Natural killer cell (primary cell): ENCODE measurements at regions not wholly inside any gene's neighbourhood (a gene's known extent, or its start where the extent isn't known, plus 50 kb on each side); places are given as distances from the start of the nearest gene placed in this dataset.

Experiments used
- ATAC-seq, 3 donors: fragments of 150-1000 bp in 2 of 3; fragments of 200-7000 bp in 1 of 3; cut with Tn5 transposase; 1 replicate in 1 of 3; 2 replicates in 2 of 3; pipeline ENCODE4 v1.10.0; 2021; ENCODE audit warnings: mild to moderate bottlenecking in 2 of 3, moderate library complexity in 2 of 3
- DNase-seq, 2 donors: peaks; one replicate each; pipeline versions ENCODE4 v3.0.0 to v3.0.0-alpha.2; 2013 to 2021; ENCODE audit warnings: mixed read lengths in 1 of 2
- H3K27ac ChIP-seq: one replicate; pipeline ENCODE4 v1.5.1; 2013; ENCODE audit warnings: mild to moderate bottlenecking, low read length
- H3K27me3 ChIP-seq: one replicate; pipeline ENCODE4 v1.6.1; 2013; ENCODE audit warnings: low read length; ENCODE audit not compliant: control insufficient read depth, insufficient read depth
- H3K36me3 ChIP-seq: one replicate; pipeline ENCODE4 v1.6.1; 2013; ENCODE audit warnings: low read length; ENCODE audit not compliant: control insufficient read depth, insufficient read depth
- H3K4me1 ChIP-seq: one replicate; pipeline ENCODE4 v1.6.1; 2013; ENCODE audit warnings: low read length; ENCODE audit not compliant: control insufficient read depth, insufficient read depth
- H3K4me3 ChIP-seq: one replicate; pipeline ENCODE4 v1.5.1; 2013; ENCODE audit warnings: low read length
- H3K9me3 ChIP-seq: one replicate; pipeline ENCODE4 v1.6.1; 2013; ENCODE audit warnings: low read length; ENCODE audit not compliant: control insufficient read depth, insufficient read depth
- H3K27ac Mint-ChIP-seq, 2 donors: one replicate each; pipeline ENCODE4 v1.8.0; 2022; ENCODE audit warnings: mild to moderate bottlenecking in 2 of 2, mixed read lengths in 2 of 2, moderate library complexity in 1 of 2
- H3K27me3 Mint-ChIP-seq, 2 donors: one replicate each; pipeline ENCODE4 v1.8.0; 2022; ENCODE audit warnings: low read depth in 2 of 2, mixed read lengths in 2 of 2
- H3K36me3 Mint-ChIP-seq: one replicate; pipeline ENCODE4 v1.8.0; 2022; ENCODE audit warnings: mixed read lengths
- H3K4me1 Mint-ChIP-seq, 2 donors: one replicate each; pipeline ENCODE4 v1.8.0; 2022; ENCODE audit warnings: mixed read lengths in 2 of 2
- H3K4me3 Mint-ChIP-seq: one replicate; pipeline ENCODE4 v1.8.0; 2022; ENCODE audit warnings: mild to moderate bottlenecking, moderate library complexity, mixed read lengths
- H3K9me3 Mint-ChIP-seq, 2 donors: one replicate each; pipeline ENCODE4 v1.8.0; 2022; ENCODE audit warnings: mixed read lengths in 2 of 2
- WGBS: methylation state at CpG from one replicate; pipeline ENCODE4 v1.1.7; 2013; ENCODE audit warnings: missing lambda C conversion rate; ENCODE audit not compliant: insufficient coverage; 5-methylcytosine and 5-hydroxymethylcytosine counted together
- intact Hi-C: fragments of 100-400 bp; cut with micrococcal nuclease; formaldehyde crosslinking; loops from one replicate; pipeline ENCODE4 v1.14.2; 2022
- TF ChIP-seq, protein P1 (sequence below): fragments of 200-600 bp; IDR thresholded peaks from one replicate; pipeline ENCODE4 v1.8.0; 2022; ENCODE audit warnings: antibody characterized with exemption

DNA sequence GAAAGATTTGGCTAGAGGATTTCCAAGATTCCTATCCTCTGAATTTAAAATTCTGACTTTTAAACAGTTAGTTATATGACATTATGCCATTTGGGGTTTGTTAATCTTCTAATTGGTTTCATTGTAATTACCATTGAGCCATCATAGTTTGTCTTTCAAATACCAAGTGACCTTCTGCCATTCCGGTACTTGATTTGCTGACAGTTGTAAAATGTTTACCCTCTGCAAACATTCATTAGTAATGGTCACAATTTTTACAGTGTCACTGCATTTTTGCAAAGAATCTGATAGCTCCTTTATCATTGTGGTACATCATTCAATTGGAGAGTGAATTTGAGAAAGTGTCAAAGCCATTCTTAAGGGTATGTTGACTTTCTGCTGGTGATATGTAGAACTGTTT lies 645.0 kb upstream of the TBL1XR1 start:
- no peak overlapping the region for H3K4me3 Mint-ChIP-seq
- H3K27ac ChIP-seq = no peak overlapping the region

DNA sequence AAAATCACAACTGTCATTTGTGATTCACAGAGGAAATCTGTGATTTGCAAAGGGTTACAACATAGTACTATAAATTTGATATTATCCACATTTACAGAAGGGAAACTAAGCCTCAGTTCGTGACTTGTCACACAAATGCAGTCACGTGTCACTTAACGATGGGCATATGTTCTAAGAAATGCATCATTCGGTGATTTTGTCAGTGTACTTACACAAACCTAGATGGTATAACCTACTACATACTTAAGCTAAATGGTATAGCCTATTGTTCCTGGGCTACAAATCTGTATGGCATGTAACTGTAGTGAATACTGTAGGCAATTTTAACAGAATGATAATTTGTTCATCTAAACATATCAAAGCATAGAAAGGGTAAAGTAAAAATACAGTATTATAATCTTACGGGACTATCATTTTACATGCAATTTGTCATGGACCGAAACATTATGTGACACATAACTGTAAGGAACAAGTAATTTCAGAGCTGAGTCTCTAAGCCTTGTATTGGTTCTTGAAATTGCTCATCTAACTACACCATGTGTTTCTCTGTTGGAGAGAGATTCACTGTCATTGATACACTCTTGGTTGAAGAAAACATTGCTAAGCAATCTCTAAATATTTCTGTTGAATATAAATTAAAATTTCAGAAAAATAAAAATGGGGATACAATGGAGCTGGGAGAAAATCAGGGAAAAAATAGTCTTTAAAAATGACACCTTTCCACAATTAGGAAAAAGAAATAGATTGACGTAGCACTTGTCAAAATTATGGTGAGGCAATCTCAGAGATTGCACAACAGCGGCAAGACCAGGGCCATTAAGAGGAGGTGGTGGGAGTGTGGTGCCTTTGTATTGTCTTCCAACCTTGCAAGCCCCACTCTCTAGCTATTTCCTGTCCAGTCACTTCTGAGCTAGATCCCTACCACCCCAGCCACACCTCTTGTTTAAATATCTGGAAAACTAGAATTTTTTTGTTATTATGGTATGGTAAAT lies 645.8 kb upstream of the TBL1XR1 start:
- TF ChIP-seq, protein P1, sequence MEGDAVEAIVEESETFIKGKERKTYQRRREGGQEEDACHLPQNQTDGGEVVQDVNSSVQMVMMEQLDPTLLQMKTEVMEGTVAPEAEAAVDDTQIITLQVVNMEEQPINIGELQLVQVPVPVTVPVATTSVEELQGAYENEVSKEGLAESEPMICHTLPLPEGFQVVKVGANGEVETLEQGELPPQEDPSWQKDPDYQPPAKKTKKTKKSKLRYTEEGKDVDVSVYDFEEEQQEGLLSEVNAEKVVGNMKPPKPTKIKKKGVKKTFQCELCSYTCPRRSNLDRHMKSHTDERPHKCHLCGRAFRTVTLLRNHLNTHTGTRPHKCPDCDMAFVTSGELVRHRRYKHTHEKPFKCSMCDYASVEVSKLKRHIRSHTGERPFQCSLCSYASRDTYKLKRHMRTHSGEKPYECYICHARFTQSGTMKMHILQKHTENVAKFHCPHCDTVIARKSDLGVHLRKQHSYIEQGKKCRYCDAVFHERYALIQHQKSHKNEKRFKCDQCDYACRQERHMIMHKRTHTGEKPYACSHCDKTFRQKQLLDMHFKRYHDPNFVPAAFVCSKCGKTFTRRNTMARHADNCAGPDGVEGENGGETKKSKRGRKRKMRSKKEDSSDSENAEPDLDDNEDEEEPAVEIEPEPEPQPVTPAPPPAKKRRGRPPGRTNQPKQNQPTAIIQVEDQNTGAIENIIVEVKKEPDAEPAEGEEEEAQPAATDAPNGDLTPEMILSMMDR = no peak
- peaks cover 0 to 7% of the 10 kb centered on the region in 2 donors for H3K27me3 Mint-ChIP-seq
- H3K9me3 Mint-ChIP-seq = peaks cover 0 to 3% of the 10 kb centered on the region in 2 donors
- DNase-seq (no peak), ATAC-seq (no peak)
- H3K4me1 Mint-ChIP-seq = no peaks in the 10 kb centered on the region
- H3K27ac Mint-ChIP-seq = no peak overlapping the region
- no peak overlapping the region for H3K27ac ChIP-seq
- no peak overlapping the region for H3K4me3 ChIP-seq
- H3K4me3 Mint-ChIP-seq = no peak overlapping the region
- 64% methylated on average over 4 of the region's 8 CpGs for WGBS
- H3K4me1 ChIP-seq = no peaks in the 10 kb centered on the region
- H3K9me3 ChIP-seq = no peaks in the 10 kb centered on the region
- intact Hi-C loops = no loop called here
- no peaks in the 10 kb centered on the region for H3K36me3 ChIP-seq
- no peaks in the 10 kb centered on the region for H3K27me3 ChIP-seq
- H3K36me3 Mint-ChIP-seq = no peaks in the 10 kb centered on the region

More for the DNA sequence above, 645.0 kb upstream of the TBL1XR1 start:
- Histone ChIP-seq H3K4me3 (no peak overlapping the region), H3K4me1 (no peaks in the 10 kb centered on the region), H3K27me3 (no peaks in the 10 kb centered on the region), H3K36me3 (no peaks in the 10 kb centered on the region), H3K9me3 (no peaks in the 10 kb centered on the region)
- no peaks in the 10 kb centered on the region for H3K36me3 Mint-ChIP-seq
- DNase-seq (no peak), ATAC-seq (no peak)
- H3K27ac Mint-ChIP-seq = no peak overlapping the region
- no peaks in the 10 kb centered on the region for H3K4me1 Mint-ChIP-seq
- WGBS = 100% methylated on average over 1 of the region's 1 CpG
- H3K27me3 Mint-ChIP-seq = peaks cover 0 to 10% of the 10 kb centered on the region in 2 donors
- TF ChIP-seq, protein P1 = no peak
- peaks cover 0 to 3% of the 10 kb centered on the region in 2 donors for H3K9me3 Mint-ChIP-seq
- intact Hi-C loops = no loop called here

DNA sequence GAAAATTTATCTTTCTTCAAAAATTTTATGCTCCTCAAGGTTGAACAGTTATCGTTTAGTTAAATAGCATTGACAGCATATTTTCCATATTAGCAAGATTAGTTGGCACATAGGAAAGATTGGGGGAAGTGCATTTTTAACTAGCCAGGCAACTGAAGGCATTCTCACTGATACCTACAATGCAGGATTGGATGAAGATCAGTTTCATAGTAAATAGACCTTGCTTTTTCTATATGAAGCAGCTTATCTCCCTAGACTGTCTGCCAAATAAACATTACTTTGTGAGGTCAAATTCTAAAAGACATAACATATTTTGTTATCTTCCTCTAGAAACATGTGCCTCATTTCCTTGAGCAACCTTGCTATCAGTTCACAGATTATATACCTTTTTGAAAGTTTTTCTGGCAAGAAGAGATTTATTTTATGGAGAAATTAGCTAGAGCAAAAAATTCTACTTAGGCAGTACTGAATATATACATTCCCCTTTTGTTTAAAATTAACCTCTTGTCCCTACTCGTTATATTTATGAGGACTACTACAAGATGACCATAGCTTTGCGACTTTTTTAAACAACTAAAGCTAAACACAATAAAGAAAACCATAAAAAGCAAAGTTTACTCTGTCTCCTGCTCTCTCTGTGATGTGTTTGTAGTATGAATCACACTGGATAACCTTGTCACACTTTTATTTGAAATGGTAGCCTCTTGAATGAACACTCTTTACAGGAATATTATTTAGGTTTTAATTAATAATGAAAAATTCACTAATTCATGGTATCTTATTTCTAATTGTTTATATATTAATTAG lies 654.9 kb upstream of the TBL1XR1 start:
- H3K9me3 ChIP-seq = no peaks in the 10 kb centered on the region
- intact Hi-C loops = no loop called here
- no peak overlapping the region for H3K4me3 ChIP-seq
- no peak overlapping the region for H3K27ac ChIP-seq
- H3K27me3 Mint-ChIP-seq = peaks cover 0 to 3% of the 10 kb centered on the region in 2 donors
- peaks cover 0 to under 1% of the 10 kb centered on the region in 2 donors for H3K9me3 Mint-ChIP-seq
- no peak for DNase-seq
- H3K27me3 ChIP-seq = no peaks in the 10 kb centered on the region
- no peaks in the 10 kb centered on the region for H3K36me3 ChIP-seq
- no peak for ATAC-seq
- TF ChIP-seq, protein P1 = no peak
- H3K36me3 Mint-ChIP-seq = no peaks in the 10 kb centered on the region
- H3K27ac Mint-ChIP-seq = no peak overlapping the region
- H3K4me1 Mint-ChIP-seq = no peaks in the 10 kb centered on the region
- WGBS = 100% methylated on average over 1 of the region's 3 CpGs
- H3K4me1 ChIP-seq = no peaks in the 10 kb centered on the region
- H3K4me3 Mint-ChIP-seq = no peak overlapping the region
